PFSK-1 (cell line): ENCODE measurements at regions not wholly inside any gene's neighbourhood (a gene's known extent, or its start where the extent isn't known, plus 50 kb on each side); places are given as distances from the start of the nearest gene placed in this dataset.

ENCODE experiments used
- POLR2AphosphoS5 ChIP-seq: IDR thresholded peaks from 2 replicates; pipeline ENCODE4 v1.6.1; 2012; ENCODE audit warnings: low read depth, mild to moderate bottlenecking, control low read depth, low read length, moderate library complexity
- REST ChIP-seq, 2 experiments: IDR thresholded peaks; 2 replicates each; pipeline versions ENCODE4 v1.6.1 to v1.8.0; 2011 to 2012; ENCODE audit warnings: low read depth in 2 of 2, low read length in 2 of 2, control low read depth in 1 of 2, inconsistent platforms in 1 of 2, mild to moderate bottlenecking in 1 of 2, moderate library complexity in 1 of 2; ENCODE audit not compliant: insufficient read depth in 1 of 2
- SIN3A ChIP-seq: IDR thresholded peaks from 2 replicates; pipeline ENCODE4 v1.6.1; 2012; ENCODE audit warnings: mild to moderate bottlenecking, low read length, moderate library complexity, borderline replicate concordance; ENCODE audit not compliant: insufficient read depth
- TAF1 ChIP-seq: IDR thresholded peaks from 2 replicates; pipeline ENCODE4 v1.6.1; 2012; ENCODE audit warnings: low read length, control low read depth, borderline replicate concordance; ENCODE audit not compliant: insufficient read depth

DNA sequence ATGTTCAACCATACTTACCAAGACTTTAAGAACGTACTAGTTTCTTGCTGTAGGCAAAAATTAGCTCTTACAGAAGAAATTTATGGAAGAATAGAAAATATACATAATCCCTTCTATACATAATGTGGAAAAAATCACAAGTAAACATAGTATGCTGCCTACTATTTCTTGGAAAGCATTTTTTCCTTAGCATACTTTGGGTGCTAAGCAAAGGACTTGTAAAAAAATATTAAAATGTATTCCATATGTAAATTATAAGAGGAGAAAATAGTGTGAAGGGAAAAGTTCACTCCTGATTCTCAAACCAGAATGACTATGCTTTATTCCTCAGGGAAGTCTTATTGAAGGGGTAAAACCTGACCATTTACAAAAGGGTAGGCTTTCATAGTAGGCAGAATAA, 243.8 kb upstream of the VLDLR start:
- TF ChIP-seq SIN3A (no peak), TAF1 (no peak), POLR2AphosphoS5 (no peak), REST (IDR thresholded peaks at IDR 0.05; ENCODE audit: insufficient read depth in 1 of 2, low read depth in 2 of 2, low read length in 2 of 2) (no peak)
